ENCODE measurements at regions not wholly inside any gene's neighbourhood (a gene's known extent, or its start where the extent isn't known, plus 50 kb on each side); places are given as distances from the start of the nearest gene placed in this dataset.

GRCh38 chr3:139285691-139286090 lies 58.1 kb upstream of the MRPS22 start:
- TF ChIP-seq, protein P1, sequence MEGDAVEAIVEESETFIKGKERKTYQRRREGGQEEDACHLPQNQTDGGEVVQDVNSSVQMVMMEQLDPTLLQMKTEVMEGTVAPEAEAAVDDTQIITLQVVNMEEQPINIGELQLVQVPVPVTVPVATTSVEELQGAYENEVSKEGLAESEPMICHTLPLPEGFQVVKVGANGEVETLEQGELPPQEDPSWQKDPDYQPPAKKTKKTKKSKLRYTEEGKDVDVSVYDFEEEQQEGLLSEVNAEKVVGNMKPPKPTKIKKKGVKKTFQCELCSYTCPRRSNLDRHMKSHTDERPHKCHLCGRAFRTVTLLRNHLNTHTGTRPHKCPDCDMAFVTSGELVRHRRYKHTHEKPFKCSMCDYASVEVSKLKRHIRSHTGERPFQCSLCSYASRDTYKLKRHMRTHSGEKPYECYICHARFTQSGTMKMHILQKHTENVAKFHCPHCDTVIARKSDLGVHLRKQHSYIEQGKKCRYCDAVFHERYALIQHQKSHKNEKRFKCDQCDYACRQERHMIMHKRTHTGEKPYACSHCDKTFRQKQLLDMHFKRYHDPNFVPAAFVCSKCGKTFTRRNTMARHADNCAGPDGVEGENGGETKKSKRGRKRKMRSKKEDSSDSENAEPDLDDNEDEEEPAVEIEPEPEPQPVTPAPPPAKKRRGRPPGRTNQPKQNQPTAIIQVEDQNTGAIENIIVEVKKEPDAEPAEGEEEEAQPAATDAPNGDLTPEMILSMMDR (conservative IDR thresholded peaks at IDR 0.05), result no peak
- Mint-ChIP-seq H3K27me3 (ENCODE audit: insufficient read depth) (peaks cover 2% of the 10 kb centered on the region), H3K27ac (peak overlapping the region; percentile 27), H3K36me3 (ENCODE audit: low read depth) (no peaks in the 10 kb centered on the region), H3K4me1 (no peaks in the 10 kb centered on the region), H3K4me3 (no peak overlapping the region), H3K9me3 (no peaks in the 10 kb centered on the region)
- no peak overlapping the region for H3K27ac ChIP-seq (ENCODE audit: low read depth, low read length)
- no peak overlapping the region for H3K9ac ChIP-seq (ENCODE audit: extremely low read depth, low read length, poor library complexity, severe bottlenecking)
- no peaks in the 10 kb centered on the region for H3K4me1 ChIP-seq (ENCODE audit: control insufficient read depth, insufficient read depth, low read length)
- DNase-seq, result no peak
- no peaks in the 10 kb centered on the region for H3K9me3 ChIP-seq (ENCODE audit: control insufficient read depth, low read length)
- WGBS, 2 experiments (ENCODE audit: insufficient coverage in 1 of 2, insufficient read length in 1 of 2), result 78 to 85% methylated on average over 1 to 2 of the region's 2 CpGs
- no peaks in the 10 kb centered on the region for H3K36me3 ChIP-seq (ENCODE audit: control insufficient read depth, insufficient read depth, low read length)
- H3K27me3 ChIP-seq (ENCODE audit: control insufficient read depth, insufficient read depth, low read length, poor library complexity, severe bottlenecking), result no peaks in the 10 kb centered on the region
- no peak overlapping the region for H3K4me3 ChIP-seq (ENCODE audit: low read length)

GRCh38 chr3:139286241-139286640 lies 57.6 kb upstream of the MRPS22 start:
- no peaks in the 10 kb centered on the region for H3K4me1 Mint-ChIP-seq
- H3K4me3 Mint-ChIP-seq, result no peak overlapping the region
- Histone ChIP-seq H3K4me3 (ENCODE audit: low read length) (no peak overlapping the region), H3K9me3 (ENCODE audit: control insufficient read depth, low read length) (no peaks in the 10 kb centered on the region), H3K27ac (ENCODE audit: low read depth, low read length) (no peak overlapping the region), H3K36me3 (ENCODE audit: control insufficient read depth, insufficient read depth, low read length) (no peaks in the 10 kb centered on the region), H3K9ac (ENCODE audit: extremely low read depth, low read length, poor library complexity, severe bottlenecking) (no peak overlapping the region), H3K27me3 (ENCODE audit: control insufficient read depth, insufficient read depth, low read length, poor library complexity, severe bottlenecking) (no peaks in the 10 kb centered on the region), H3K4me1 (ENCODE audit: control insufficient read depth, insufficient read depth, low read length) (no peaks in the 10 kb centered on the region)
- H3K36me3 Mint-ChIP-seq (ENCODE audit: low read depth), result no peaks in the 10 kb centered on the region
- 86 to 90% methylated on average over 5 of the region's 5 CpGs for WGBS, 2 experiments (ENCODE audit: insufficient coverage in 1 of 2, insufficient read length in 1 of 2)
- DNase-seq, result no peak
- H3K27me3 Mint-ChIP-seq (ENCODE audit: insufficient read depth), result peaks cover 2% of the 10 kb centered on the region
- H3K9me3 Mint-ChIP-seq, result no peaks in the 10 kb centered on the region
- no peak overlapping the region for H3K27ac Mint-ChIP-seq
- TF ChIP-seq, protein P1 (conservative IDR thresholded peaks at IDR 0.05), result no peak

DNA sequence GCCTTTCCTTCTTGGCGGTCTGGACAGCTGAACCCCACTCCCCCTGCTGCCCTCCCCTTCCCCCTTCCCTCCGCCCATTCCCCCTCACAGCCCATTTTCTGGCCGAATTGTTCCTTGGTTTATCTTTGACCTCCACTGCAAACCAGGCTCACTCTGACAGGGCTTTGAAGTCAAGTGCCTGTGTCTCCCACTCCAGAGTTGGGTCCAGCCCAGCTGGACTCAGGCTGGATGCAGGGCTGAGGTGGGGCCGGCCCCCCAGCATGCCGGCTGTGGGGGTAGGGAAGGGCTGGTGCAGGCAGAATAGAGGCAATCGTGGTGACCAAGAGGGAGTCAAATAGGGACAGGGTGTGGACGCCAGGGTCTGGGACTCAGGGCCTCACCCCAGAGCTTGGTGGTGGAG lies 57.0 kb upstream of the MRPS22 start:
- H3K36me3 Mint-ChIP-seq (ENCODE audit: low read depth), result no peaks in the 10 kb centered on the region
- Histone ChIP-seq H3K27ac (ENCODE audit: low read depth, low read length) (no peak overlapping the region), H3K9me3 (ENCODE audit: control insufficient read depth, low read length) (no peaks in the 10 kb centered on the region), H3K4me1 (ENCODE audit: control insufficient read depth, insufficient read depth, low read length) (no peaks in the 10 kb centered on the region), H3K4me3 (ENCODE audit: low read length) (no peak overlapping the region), H3K27me3 (ENCODE audit: control insufficient read depth, insufficient read depth, low read length, poor library complexity, severe bottlenecking) (no peaks in the 10 kb centered on the region), H3K36me3 (ENCODE audit: control insufficient read depth, insufficient read depth, low read length) (no peaks in the 10 kb centered on the region), H3K9ac (ENCODE audit: extremely low read depth, low read length, poor library complexity, severe bottlenecking) (no peak overlapping the region)
- TF ChIP-seq, protein P1 (conservative IDR thresholded peaks at IDR 0.05), result no peak
- no peaks in the 10 kb centered on the region for H3K9me3 Mint-ChIP-seq
- 85 to 86% methylated on average over 1 to 7 of the region's 7 CpGs for WGBS, 2 experiments (ENCODE audit: insufficient coverage in 1 of 2, insufficient read length in 1 of 2)
- no peak for DNase-seq
- H3K4me3 Mint-ChIP-seq, result no peak overlapping the region
- peaks cover 4% of the 10 kb centered on the region for H3K27me3 Mint-ChIP-seq (ENCODE audit: insufficient read depth)
- no peak overlapping the region for H3K27ac Mint-ChIP-seq
- H3K4me1 Mint-ChIP-seq, result no peaks in the 10 kb centered on the region
